ENCODE measurements at regions not wholly inside any gene's neighbourhood (a gene's known extent, or its start where the extent isn't known, plus 50 kb on each side); places are given as distances from the start of the nearest gene placed in this dataset.
"Not testable (repeated sequence)": the region's sequence is repeated elsewhere in the genome, so short reads cannot be mapped to it uniquely, and the experiment has no call there.

- H3K9me3 ChIP-seq (ENCODE audit: control insufficient read depth, low read depth, low read length); H3T11ph ChIP-seq (ENCODE audit: low read length); H4K20me1 ChIP-seq (ENCODE audit: control insufficient read depth, insufficient read depth, insufficient read length); DNase-seq; H4K91ac ChIP-seq (ENCODE audit: insufficient read length, low read depth, low read length); H3K27me3 ChIP-seq (ENCODE audit: insufficient read depth, low read length); H4K8ac ChIP-seq (replicated peaks; ENCODE audit: insufficient read length, low read depth, low read length); H3K14ac ChIP-seq (ENCODE audit: insufficient read depth, low read length); H3K4me1 ChIP-seq (ENCODE audit: insufficient read depth, low read length); H3K27ac Mint-ChIP-seq; H3K79me2 ChIP-seq (ENCODE audit: insufficient read depth, low read length); H3K18ac ChIP-seq (ENCODE audit: insufficient read length, low read depth, low read length); H2BK20ac ChIP-seq (ENCODE audit: low read depth, low read length, poor library complexity, severe bottlenecking); H3K9ac ChIP-seq (ENCODE audit: extremely low read depth, insufficient read length, low read length); H2AFZ ChIP-seq (ENCODE audit: low read length); H3K79me1 ChIP-seq (ENCODE audit: insufficient read depth, low read depth, low read length, poor library complexity, severe bottlenecking); H2BK5ac ChIP-seq (ENCODE audit: insufficient read length, low read length); H3K4me3 Mint-ChIP-seq; H2BK120ac ChIP-seq (ENCODE audit: low read depth, low read length, poor library complexity, severe bottlenecking); H3K9me3 Mint-ChIP-seq; H4K5ac ChIP-seq (ENCODE audit: insufficient read length, low read depth, low read length); H3K4me2 ChIP-seq (ENCODE audit: insufficient read depth, insufficient read length, low read length); H3K36me3 Mint-ChIP-seq (ENCODE audit: insufficient read depth in 1 of 3, low read depth in 3 of 3); H3K27ac ChIP-seq (ENCODE audit: insufficient read length, low read depth, low read length); H3K4me1 Mint-ChIP-seq; H2BK12ac ChIP-seq (ENCODE audit: insufficient read length, low read depth, low read length); H2AK5ac ChIP-seq (ENCODE audit: insufficient read length, low read length); H3K56ac ChIP-seq (ENCODE audit: insufficient read length, low read depth, low read length); H3K23ac ChIP-seq (ENCODE audit: insufficient read length, low read depth, low read length); H2BK15ac ChIP-seq (ENCODE audit: low read depth, low read length); H3K23me2 ChIP-seq (ENCODE audit: insufficient read length, low read depth, low read length, poor library complexity, severe bottlenecking); H3K27me3 Mint-ChIP-seq (ENCODE audit: low read depth); H3K4ac ChIP-seq (ENCODE audit: low read depth, low read length): not testable (repeated sequence)
- no CpG with 5 or more reads among the region's 9 CpGs for WGBS (ENCODE audit: extremely low coverage, insufficient read length, low lambda C conversion rate)
Measured at GRCh38 chr9:67712956-67713355, 145.8 kb upstream of the ANKRD20A1 start.

DNA sequence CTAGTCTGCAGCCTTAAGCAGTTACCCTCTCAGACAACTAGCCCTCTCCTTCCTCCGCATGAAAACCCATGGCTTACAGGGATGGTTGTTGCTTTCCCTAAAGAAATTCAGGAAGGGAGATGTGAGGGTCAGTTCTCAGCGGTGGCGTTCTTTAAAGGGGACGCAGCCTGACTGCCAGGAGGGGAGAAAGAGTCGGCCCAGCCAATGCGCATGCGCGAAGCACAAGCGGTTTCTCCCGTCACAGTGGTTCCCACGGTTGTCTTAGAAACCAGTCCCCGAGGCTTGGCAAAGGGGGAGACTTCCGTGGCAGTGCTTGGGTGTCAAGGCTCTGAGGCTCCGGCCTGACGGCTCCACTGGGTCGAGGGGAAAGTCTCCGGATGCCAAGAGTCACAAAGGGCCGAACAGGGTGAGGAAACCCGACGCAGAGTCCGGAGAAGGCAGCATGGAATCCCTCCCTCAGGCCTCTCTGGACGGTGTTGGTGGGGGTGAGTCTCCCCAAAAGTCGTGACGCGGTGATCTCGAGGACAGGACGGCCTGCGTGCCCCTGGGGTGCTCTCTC lies 140.8 kb upstream of the ANKRD20A1 start:
- H3K79me2 ChIP-seq (ENCODE audit: insufficient read depth, low read length); H3K4me1 ChIP-seq (ENCODE audit: insufficient read depth, low read length); H4K8ac ChIP-seq (replicated peaks; ENCODE audit: insufficient read length, low read depth, low read length); H2BK15ac ChIP-seq (ENCODE audit: low read depth, low read length); H4K91ac ChIP-seq (ENCODE audit: insufficient read length, low read depth, low read length); H3K23me2 ChIP-seq (ENCODE audit: insufficient read length, low read depth, low read length, poor library complexity, severe bottlenecking); H3T11ph ChIP-seq (ENCODE audit: low read length); H3K79me1 ChIP-seq (ENCODE audit: insufficient read depth, low read depth, low read length, poor library complexity, severe bottlenecking); H3K4me1 Mint-ChIP-seq; H3K27ac ChIP-seq (ENCODE audit: insufficient read length, low read depth, low read length); H2AFZ ChIP-seq (ENCODE audit: low read length); H3K4me3 Mint-ChIP-seq; H2AK5ac ChIP-seq (ENCODE audit: insufficient read length, low read length); H2BK12ac ChIP-seq (ENCODE audit: insufficient read length, low read depth, low read length); H3K4ac ChIP-seq (ENCODE audit: low read depth, low read length); H3K9ac ChIP-seq (ENCODE audit: extremely low read depth, insufficient read length, low read length); H3K9me3 ChIP-seq (ENCODE audit: control insufficient read depth, low read depth, low read length); H3K23ac ChIP-seq (ENCODE audit: insufficient read length, low read depth, low read length); H3K14ac ChIP-seq (ENCODE audit: insufficient read depth, low read length); H3K27ac Mint-ChIP-seq; DNase-seq; H2BK120ac ChIP-seq (ENCODE audit: low read depth, low read length, poor library complexity, severe bottlenecking); H4K5ac ChIP-seq (ENCODE audit: insufficient read length, low read depth, low read length); H4K20me1 ChIP-seq (ENCODE audit: control insufficient read depth, insufficient read depth, insufficient read length); H3K27me3 Mint-ChIP-seq (ENCODE audit: low read depth); H3K4me2 ChIP-seq (ENCODE audit: insufficient read depth, insufficient read length, low read length); H3K36me3 Mint-ChIP-seq (ENCODE audit: insufficient read depth in 1 of 3, low read depth in 3 of 3); H3K56ac ChIP-seq (ENCODE audit: insufficient read length, low read depth, low read length); H2BK20ac ChIP-seq (ENCODE audit: low read depth, low read length, poor library complexity, severe bottlenecking); H2BK5ac ChIP-seq (ENCODE audit: insufficient read length, low read length); H3K9me3 Mint-ChIP-seq; H3K27me3 ChIP-seq (ENCODE audit: insufficient read depth, low read length); H3K18ac ChIP-seq (ENCODE audit: insufficient read length, low read depth, low read length): not testable (repeated sequence)
- WGBS (ENCODE audit: extremely low coverage, insufficient read length, low lambda C conversion rate): no CpG with 5 or more reads among the region's 28 CpGs
